GM12872 (cell line): ENCODE measurements at regions not wholly inside any gene's neighbourhood (a gene's known extent, or its start where the extent isn't known, plus 50 kb on each side); places are given as distances from the start of the nearest gene placed in this dataset.

Experiments
- TF ChIP-seq, protein P1 (sequence below): IDR thresholded peaks from 3 replicates; pipeline ENCODE4 v1.5.1; 2011; ENCODE audit warnings: low read depth, mild to moderate bottlenecking, low read length, moderate library complexity; ENCODE audit not compliant: insufficient read depth

DNA sequence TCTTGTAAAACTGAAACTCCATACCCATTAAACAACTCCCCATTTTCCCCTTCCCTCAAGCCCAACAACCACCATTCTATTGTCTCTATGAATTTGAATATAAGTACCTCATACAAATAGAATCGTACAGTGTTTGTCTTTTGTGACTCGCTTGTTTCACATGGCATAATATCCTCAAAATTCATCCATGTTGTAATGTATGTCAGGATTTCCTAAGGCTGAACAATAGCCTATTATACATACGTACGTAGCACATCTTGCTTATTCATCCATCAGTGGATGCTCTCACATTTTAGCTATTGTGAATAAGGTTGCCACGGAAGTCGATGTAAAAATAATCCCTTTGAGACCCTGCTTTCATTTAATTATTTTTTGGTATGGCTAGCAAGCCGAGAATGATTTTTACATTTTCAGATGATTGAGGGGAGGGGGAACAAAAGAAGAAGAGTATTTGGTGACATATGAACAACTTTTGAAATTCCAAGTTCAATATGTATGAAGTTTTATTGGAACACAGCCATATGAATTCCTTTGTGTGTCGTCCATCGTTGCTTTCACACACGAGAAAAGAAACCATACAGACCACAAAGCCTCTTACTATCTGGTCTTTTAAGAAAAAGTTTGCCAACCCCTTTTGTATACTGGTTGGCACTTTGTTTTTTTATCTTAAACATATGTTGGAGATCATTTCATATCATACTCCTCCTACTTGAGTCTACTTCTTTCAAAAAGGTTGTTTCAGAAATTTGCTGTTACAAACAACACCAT is 371.2 kb downstream of the NPIPA8 start:
- TF ChIP-seq, protein P1, sequence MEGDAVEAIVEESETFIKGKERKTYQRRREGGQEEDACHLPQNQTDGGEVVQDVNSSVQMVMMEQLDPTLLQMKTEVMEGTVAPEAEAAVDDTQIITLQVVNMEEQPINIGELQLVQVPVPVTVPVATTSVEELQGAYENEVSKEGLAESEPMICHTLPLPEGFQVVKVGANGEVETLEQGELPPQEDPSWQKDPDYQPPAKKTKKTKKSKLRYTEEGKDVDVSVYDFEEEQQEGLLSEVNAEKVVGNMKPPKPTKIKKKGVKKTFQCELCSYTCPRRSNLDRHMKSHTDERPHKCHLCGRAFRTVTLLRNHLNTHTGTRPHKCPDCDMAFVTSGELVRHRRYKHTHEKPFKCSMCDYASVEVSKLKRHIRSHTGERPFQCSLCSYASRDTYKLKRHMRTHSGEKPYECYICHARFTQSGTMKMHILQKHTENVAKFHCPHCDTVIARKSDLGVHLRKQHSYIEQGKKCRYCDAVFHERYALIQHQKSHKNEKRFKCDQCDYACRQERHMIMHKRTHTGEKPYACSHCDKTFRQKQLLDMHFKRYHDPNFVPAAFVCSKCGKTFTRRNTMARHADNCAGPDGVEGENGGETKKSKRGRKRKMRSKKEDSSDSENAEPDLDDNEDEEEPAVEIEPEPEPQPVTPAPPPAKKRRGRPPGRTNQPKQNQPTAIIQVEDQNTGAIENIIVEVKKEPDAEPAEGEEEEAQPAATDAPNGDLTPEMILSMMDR, result no peak

DNA sequence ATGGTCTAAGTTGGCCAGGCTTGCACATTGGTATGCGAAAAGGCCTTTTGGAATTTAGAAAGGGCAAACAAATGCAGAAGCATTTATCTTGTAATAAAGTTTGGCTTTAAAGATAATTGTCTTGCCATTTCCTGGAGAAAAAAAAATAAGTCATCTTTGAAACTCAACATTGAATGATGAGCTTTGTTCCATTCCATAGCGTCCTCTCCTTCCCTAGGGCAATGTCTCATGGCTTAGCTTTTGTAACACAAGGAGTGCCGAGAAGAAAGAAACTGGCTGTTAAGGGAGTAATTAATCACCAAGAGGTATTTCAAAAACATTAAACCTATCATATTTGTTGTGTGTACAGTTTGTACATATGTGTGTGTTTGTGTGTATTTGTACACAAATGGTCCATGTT is 372.3 kb downstream of the NPIPA8 start:
- TF ChIP-seq, protein P1, result no peak

DNA sequence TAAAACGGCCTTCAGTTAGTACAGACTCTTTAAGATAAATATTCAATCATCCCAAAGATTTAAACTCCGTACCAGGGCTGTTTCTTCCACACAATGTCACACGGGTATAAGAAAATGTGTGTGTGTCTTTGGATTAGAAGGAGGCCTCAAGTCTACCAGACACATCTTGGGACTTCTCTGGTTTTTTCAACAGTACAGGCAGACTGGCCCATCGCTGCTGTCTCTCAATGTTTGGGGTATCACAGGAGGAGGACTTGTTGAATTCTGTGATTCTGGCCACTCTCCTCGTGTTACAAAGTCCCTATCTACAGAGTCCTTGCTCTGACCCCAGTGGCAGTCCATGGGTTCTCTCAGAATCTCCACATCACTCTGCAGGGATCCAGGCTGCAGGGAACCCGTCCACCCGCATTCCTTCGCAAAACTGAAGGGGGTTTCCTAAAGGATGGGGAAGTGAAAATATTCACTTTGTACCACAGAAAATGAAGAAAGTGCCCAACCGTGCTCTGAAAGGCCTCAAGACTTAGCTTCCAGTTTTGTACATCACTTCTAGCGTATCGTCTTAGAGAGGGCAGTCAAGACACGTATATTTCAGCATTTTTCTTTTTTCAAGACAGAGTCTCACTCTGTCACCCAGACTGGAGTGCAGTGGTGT is 373.2 kb downstream of the NPIPA8 start:
- TF ChIP-seq, protein P1, result no peak

DNA sequence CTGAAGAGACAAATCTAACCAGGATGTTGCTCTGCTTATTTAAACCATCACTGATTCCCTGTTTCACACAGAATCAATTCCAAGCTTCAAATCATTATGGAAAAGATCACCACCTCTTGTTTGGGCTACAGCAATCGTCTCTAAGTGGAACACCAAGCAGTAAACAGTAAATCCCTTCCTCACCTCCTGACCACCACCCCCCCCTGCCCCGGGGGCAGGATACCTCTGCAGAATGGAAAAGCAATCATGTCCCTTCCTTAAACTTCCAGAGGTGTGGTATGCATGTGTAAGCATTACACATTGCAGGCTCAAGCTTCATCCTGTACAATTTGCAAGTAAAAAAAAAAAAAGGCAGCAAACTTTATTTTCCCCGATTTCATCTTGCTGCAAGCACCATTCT is 373.8 kb downstream of the NPIPA8 start:
- TF ChIP-seq, protein P1, result no peak

DNA sequence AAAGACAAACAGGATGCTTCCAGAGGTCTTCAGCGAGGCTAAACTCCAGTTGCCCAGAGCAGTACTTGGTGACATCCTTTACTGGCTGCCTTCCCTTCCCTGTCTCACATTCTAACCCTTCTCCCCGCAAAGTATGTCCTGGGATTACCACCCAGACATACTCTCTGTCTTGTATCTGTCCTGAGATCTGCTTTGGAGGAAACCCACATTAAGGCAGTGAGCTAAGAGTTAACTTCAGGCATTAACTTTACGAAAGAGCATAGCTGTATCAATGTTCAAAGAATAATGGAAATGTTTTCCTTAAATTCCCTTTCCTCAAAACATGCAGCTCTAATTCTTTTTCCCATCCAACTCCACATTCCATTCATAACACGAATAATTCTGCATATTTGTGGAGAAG is 385.2 kb downstream of the NPIPA8 start:
- TF ChIP-seq, protein P1, result no peak

DNA sequence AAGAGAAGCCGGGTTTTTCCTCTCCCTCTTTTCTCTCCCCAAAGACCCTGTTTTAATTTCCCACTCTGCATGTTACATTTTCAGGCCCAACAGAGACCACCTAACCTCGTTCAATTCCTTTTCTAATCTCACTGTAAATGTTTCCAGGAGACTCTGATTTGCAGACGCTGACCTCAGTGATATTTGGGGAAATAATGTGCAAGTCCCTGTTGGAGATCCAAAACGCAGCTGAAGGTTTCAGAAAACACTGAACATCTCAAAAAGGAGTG is 386.6 kb downstream of the NPIPA8 start:
- TF ChIP-seq, protein P1, result no peak

DNA sequence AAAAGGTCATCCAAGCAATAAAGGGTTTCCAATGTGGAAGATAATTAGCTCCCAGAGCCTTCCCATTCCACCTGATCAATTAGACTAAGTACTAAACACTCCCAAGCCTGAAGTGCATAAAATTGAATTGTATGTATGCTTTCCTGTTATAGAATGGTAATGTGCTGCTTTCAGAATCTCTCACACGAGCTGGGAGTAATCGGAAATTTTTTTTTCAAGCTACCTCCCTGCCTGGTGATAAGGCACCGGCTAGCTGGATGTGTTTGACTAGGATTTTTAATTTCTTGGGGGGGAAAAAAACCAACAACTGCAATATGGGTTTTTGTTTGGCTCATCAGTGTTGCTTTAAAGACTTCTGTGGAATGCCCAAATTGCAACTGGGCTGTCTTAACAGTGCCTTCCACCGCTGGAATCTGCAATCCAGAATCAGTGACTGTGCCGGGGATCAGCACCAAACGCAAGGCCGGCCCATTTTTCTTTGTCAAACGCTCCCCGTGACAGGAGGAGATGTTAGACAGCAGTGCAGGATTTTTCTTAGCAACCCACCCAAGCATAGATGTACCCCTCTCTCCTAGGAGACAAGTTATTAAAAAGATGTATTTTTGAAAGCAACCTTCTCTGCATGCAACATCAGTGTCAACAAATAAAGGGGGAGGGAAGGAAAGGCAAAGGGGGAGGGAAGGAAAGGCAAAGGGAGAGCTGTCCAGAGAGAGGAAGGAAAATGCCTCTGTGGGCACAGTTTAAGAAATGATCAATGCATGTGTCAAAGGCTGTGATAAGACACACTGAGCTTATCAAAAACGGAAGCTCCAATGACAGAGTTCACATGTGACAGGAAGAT is 387.2 kb downstream of the NPIPA8 start:
- TF ChIP-seq, protein P1, result no peak
